Calu3 (cell line): ENCODE measurements at regions not wholly inside any gene's neighbourhood (a gene's known extent, or its start where the extent isn't known, plus 50 kb on each side); places are given as distances from the start of the nearest gene placed in this dataset.

Experiments used
- BruUV-seq: library from RNA; stranded (reverse); fragments of 400-500 nt; replicated peaks from 2 replicates; lab custom pipeline; 2021; lab: Mats Ljungman, UMichigan
- CTCF ChIA-PET: fragments of 300-600 bp; sonication (Branson Sonifier 250); formaldehyde crosslinking; loops from one replicate; lab custom pipeline; 2022; ENCODE audit warnings: antibody characterized with exemption; lab: Charles Lee
- DNase-seq: peaks from one replicate; pipeline ENCODE4 v3.0.0; 2022
- H3K27ac Mint-ChIP-seq: one replicate; pipeline ENCODE4 v1.8.0; 2022; ENCODE audit warnings: mixed read lengths; ENCODE audit not compliant: unreplicated experiment
- H3K27me3 Mint-ChIP-seq: one replicate; pipeline ENCODE4 v1.8.0; 2022; ENCODE audit warnings: mixed read lengths; ENCODE audit not compliant: unreplicated experiment
- H3K36me3 Mint-ChIP-seq: one replicate; pipeline ENCODE4 v1.8.0; 2022; ENCODE audit warnings: mild to moderate bottlenecking, moderate library complexity, mixed read lengths; ENCODE audit not compliant: insufficient read depth, unreplicated experiment
- H3K4me1 Mint-ChIP-seq: one replicate; pipeline ENCODE4 v1.8.0; 2022; ENCODE audit warnings: mild to moderate bottlenecking, low read depth, mixed read lengths; ENCODE audit not compliant: unreplicated experiment
- H3K4me3 Mint-ChIP-seq: one replicate; pipeline ENCODE4 v1.8.0; 2022; ENCODE audit warnings: mild to moderate bottlenecking, low read depth, moderate library complexity, mixed read lengths; ENCODE audit not compliant: unreplicated experiment
- H3K9me3 Mint-ChIP-seq: one replicate; pipeline ENCODE4 v1.8.0; 2022; ENCODE audit warnings: low read depth, mixed read lengths; ENCODE audit not compliant: unreplicated experiment
- intact Hi-C: fragments of 100-400 bp; cut with micrococcal nuclease; formaldehyde crosslinking; loops from one replicate; pipeline ENCODE4 v1.10.0; 2022; ENCODE audit not compliant: unreplicated experiment
- TF ChIP-seq, protein P1 (sequence below): fragments of 200-600 bp; IDR thresholded peaks from one replicate; pipeline ENCODE4 v1.8.0; 2022; ENCODE audit warnings: antibody characterized with exemption; ENCODE audit not compliant: unreplicated experiment

DNA sequence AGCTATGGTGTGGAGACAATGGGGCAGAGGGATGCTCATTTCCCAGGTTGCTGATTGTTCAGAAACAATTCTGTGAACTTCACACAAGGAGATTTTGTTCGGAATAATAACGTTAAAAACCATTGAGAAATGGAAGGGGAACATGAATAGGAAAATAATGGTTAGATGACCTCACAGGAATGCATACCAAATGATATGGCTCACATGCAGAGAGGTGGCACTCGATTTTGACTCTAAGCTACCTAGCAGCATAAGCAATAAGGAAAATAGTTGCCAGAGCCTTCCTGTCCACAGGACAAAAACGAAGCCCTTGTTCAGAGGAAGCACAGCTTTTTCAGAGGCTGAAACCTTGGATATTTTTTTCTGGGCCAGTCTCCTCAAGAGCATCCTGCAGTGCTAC is 293.1 kb downstream of the ZEB1 start:
- CTCF ChIA-PET, result interaction anchor here (0.6 kb wide), 2 partner anchors 34 to 580 kb away, joined by 3 read pairs; partner anchors contain the start of gene ZNF438
- no TSS peak for BruUV-seq
- TF ChIP-seq, protein P1, sequence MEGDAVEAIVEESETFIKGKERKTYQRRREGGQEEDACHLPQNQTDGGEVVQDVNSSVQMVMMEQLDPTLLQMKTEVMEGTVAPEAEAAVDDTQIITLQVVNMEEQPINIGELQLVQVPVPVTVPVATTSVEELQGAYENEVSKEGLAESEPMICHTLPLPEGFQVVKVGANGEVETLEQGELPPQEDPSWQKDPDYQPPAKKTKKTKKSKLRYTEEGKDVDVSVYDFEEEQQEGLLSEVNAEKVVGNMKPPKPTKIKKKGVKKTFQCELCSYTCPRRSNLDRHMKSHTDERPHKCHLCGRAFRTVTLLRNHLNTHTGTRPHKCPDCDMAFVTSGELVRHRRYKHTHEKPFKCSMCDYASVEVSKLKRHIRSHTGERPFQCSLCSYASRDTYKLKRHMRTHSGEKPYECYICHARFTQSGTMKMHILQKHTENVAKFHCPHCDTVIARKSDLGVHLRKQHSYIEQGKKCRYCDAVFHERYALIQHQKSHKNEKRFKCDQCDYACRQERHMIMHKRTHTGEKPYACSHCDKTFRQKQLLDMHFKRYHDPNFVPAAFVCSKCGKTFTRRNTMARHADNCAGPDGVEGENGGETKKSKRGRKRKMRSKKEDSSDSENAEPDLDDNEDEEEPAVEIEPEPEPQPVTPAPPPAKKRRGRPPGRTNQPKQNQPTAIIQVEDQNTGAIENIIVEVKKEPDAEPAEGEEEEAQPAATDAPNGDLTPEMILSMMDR, result no peak
- H3K36me3 Mint-ChIP-seq, result no peaks in the 10 kb centered on the region
- H3K27me3 Mint-ChIP-seq, result peaks cover 10% of the 10 kb centered on the region
- no peak overlapping the region for H3K27ac Mint-ChIP-seq
- intact Hi-C loops, result no loop called here
- no peaks in the 10 kb centered on the region for H3K4me1 Mint-ChIP-seq
- H3K4me3 Mint-ChIP-seq, result no peak overlapping the region
- DNase-seq, result no peak
- H3K9me3 Mint-ChIP-seq, result no peaks in the 10 kb centered on the region

DNA sequence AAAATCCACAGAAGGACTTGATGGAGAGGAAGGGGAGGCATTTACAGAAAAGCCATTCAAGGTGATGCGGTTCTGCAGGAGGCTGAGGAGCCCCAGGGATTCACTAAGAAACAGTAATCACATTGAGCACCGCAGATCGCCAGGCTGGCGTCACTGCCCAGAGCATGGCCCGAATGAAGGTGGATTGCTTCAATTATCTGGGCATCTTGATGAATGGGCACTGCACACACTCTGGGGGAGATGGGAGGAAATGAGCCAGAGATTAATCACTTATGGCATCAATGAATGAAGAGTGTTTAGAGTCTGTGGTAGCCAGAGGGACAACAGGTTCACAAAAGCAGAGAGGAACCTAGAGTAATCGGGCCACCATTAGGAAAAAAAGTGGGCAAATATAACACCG is 292.1 kb downstream of the ZEB1 start:
- intact Hi-C loops, result no loop called here
- peaks cover under 1% of the 10 kb centered on the region for H3K27me3 Mint-ChIP-seq
- H3K9me3 Mint-ChIP-seq, result no peaks in the 10 kb centered on the region
- H3K4me1 Mint-ChIP-seq, result no peaks in the 10 kb centered on the region
- TF ChIP-seq, protein P1, result no peak
- no peaks in the 10 kb centered on the region for H3K36me3 Mint-ChIP-seq
- no peak overlapping the region for H3K27ac Mint-ChIP-seq
- DNase-seq, result no peak
- no TSS peak for BruUV-seq
- CTCF ChIA-PET, result no interaction called here
- H3K4me3 Mint-ChIP-seq, result no peak overlapping the region

DNA sequence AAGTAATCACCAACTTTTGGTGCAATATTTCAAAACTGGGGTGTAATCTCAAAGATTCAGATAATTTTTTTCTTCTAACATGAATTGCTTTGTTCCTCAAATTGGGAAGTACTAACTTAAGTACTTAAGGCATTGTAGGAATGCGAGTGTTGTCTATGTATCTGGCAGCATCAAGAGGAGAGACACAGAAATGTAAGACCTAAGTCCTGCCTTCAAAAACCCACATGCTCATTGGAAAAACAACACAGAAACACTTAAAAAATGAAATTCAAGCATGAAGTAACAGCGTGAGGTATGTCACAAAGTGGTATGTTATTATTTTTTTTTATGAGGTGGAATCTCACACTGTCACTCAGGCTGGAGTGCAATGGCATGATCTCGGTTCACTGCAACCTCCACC is 288.5 kb downstream of the ZEB1 start:
- Mint-ChIP-seq H3K36me3 (peaks cover 14% of the 10 kb centered on the region), H3K4me1 (no peaks in the 10 kb centered on the region), H3K4me3 (no peak overlapping the region), H3K27ac (no peak overlapping the region), H3K27me3 (no peaks in the 10 kb centered on the region), H3K9me3 (no peaks in the 10 kb centered on the region)
- DNase-seq, result no peak
- intact Hi-C loops, result no loop called here
- TF ChIP-seq, protein P1, result no peak
- CTCF ChIA-PET, result interaction anchor here (0.6 kb wide), 1 partner anchor 1605 kb away, joined by 3 read pairs; no protein-coding TSS in a partner anchor
- no TSS peak for BruUV-seq

DNA sequence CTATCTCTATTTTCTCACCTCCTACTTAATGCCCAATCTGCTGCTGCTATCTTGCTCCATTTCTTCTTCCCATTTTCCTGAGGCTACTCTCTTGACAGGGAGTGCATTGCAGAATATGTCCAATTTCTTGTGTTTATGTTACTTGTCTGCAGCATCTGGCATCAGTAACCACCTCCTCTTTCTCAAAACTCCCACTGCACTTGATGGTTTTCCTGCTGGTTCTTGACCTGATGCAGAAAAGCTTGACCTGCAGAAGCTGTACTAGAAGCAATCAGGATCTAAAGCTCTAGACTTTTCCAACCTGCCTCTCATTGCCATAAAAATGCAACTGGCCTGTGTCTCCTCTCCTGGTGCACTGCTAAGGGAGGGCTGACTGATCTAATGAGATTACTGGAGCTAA is 287.8 kb downstream of the ZEB1 start:
- Mint-ChIP-seq H3K4me1 (no peaks in the 10 kb centered on the region), H3K4me3 (no peak overlapping the region), H3K36me3 (peaks cover 14% of the 10 kb centered on the region), H3K27me3 (no peaks in the 10 kb centered on the region), H3K27ac (no peak overlapping the region), H3K9me3 (no peaks in the 10 kb centered on the region)
- CTCF ChIA-PET, result no interaction called here
- no peak for DNase-seq
- intact Hi-C loops, result no loop called here
- BruUV-seq, result no TSS peak
- TF ChIP-seq, protein P1, result no peak
